ENCODE measurements at regions not wholly inside any gene's neighbourhood (a gene's known extent, or its start where the extent isn't known, plus 50 kb on each side); places are given as distances from the start of the nearest gene placed in this dataset.

GRCh38 chr7:47709051-47709450, 127.1 kb upstream of the TNS3 start:
- no peak for DNase-seq
- intact Hi-C loops (cut with DNase I; ENCODE audit: low total_unique reads): no loop called here
- WGBS, 2 donors: 85 to 96% methylated on average over 4 of the region's 4 CpGs

DNA sequence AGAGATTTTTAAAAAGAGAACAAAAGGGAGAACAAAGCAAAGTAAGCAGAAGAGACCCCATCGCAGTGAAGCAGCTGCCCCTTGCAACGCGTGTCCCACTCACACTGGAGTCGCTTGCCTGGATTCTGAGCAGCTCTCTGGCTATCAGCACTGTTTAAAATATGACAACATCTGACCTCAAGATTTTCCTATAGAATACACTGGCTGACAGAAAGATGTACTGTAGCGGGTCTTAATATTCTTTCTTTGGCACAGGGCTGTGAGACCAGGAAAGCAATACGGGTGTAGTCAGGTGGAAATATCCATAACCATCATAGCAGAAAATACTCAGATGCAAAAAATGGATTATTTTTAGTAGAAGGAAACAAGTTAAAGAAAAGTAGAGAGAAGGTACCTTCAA, 125.7 kb upstream of the TNS3 start:
- Histone ChIP-seq H3K9me3 (no peaks in the 10 kb centered on the region), H3K27ac (no peak overlapping the region), H3K27me3 (no peaks in the 10 kb centered on the region), H3K4me1 (no peaks in the 10 kb centered on the region), H3K4me3 (no peak overlapping the region), H3K36me3 (ENCODE audit: low read depth, missing control alignments) (no peaks in the 10 kb centered on the region)
- TF ChIP-seq, protein P1, sequence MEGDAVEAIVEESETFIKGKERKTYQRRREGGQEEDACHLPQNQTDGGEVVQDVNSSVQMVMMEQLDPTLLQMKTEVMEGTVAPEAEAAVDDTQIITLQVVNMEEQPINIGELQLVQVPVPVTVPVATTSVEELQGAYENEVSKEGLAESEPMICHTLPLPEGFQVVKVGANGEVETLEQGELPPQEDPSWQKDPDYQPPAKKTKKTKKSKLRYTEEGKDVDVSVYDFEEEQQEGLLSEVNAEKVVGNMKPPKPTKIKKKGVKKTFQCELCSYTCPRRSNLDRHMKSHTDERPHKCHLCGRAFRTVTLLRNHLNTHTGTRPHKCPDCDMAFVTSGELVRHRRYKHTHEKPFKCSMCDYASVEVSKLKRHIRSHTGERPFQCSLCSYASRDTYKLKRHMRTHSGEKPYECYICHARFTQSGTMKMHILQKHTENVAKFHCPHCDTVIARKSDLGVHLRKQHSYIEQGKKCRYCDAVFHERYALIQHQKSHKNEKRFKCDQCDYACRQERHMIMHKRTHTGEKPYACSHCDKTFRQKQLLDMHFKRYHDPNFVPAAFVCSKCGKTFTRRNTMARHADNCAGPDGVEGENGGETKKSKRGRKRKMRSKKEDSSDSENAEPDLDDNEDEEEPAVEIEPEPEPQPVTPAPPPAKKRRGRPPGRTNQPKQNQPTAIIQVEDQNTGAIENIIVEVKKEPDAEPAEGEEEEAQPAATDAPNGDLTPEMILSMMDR (IDR thresholded peaks at IDR 0.05): no peak
- no peak for TF ChIP-seq POLR2A (IDR thresholded peaks at IDR 0.05)
- DNase-seq: no peak
- 88 to 94% methylated on average over 6 of the region's 6 CpGs for WGBS, 2 donors
- intact Hi-C loops (cut with DNase I; ENCODE audit: low total_unique reads): no loop called here

More at GRCh38 chr7:47709051-47709450, 127.1 kb upstream of the TNS3 start:
- no peaks in the 10 kb centered on the region for H3K9me3 ChIP-seq
- H3K4me1 ChIP-seq: no peaks in the 10 kb centered on the region
- H3K27me3 ChIP-seq: no peaks in the 10 kb centered on the region
- H3K27ac ChIP-seq: no peak overlapping the region
- no peak overlapping the region for H3K4me3 ChIP-seq
- H3K36me3 ChIP-seq (ENCODE audit: low read depth, missing control alignments): no peaks in the 10 kb centered on the region
- TF ChIP-seq, protein P1 (IDR thresholded peaks at IDR 0.05): no peak
- TF ChIP-seq POLR2A (IDR thresholded peaks at IDR 0.05): no peak

GRCh38 chr7:47704936-47705335, 123.0 kb upstream of the TNS3 start:
- no peak overlapping the region for H3K4me3 ChIP-seq
- WGBS, 2 donors: 73 to 84% methylated on average over 2 of the region's 2 CpGs
- H3K27me3 ChIP-seq: no peaks in the 10 kb centered on the region
- no peak for DNase-seq
- H3K36me3 ChIP-seq (ENCODE audit: low read depth, missing control alignments): no peaks in the 10 kb centered on the region
- H3K4me1 ChIP-seq: no peaks in the 10 kb centered on the region
- no peaks in the 10 kb centered on the region for H3K9me3 ChIP-seq
- intact Hi-C loops (cut with DNase I; ENCODE audit: low total_unique reads): no loop called here
- TF ChIP-seq, protein P1 (IDR thresholded peaks at IDR 0.05): no peak
- no peak for TF ChIP-seq POLR2A (IDR thresholded peaks at IDR 0.05)
- H3K27ac ChIP-seq: no peak overlapping the region

- no peaks in the 10 kb centered on the region for H3K9me3 ChIP-seq
- no peaks in the 10 kb centered on the region for H3K27me3 ChIP-seq
- no peak overlapping the region for H3K4me3 ChIP-seq
- intact Hi-C loops (cut with DNase I; ENCODE audit: low total_unique reads): no loop called here
- H3K4me1 ChIP-seq: no peaks in the 10 kb centered on the region
- no peak for DNase-seq
- no peak overlapping the region for H3K27ac ChIP-seq
- TF ChIP-seq, protein P1 (IDR thresholded peaks at IDR 0.05): no peak
- TF ChIP-seq POLR2A (IDR thresholded peaks at IDR 0.05): no peak
- H3K36me3 ChIP-seq (ENCODE audit: low read depth, missing control alignments): no peaks in the 10 kb centered on the region
- 92 to 93% methylated on average over 1 of the region's 1 CpG for WGBS, 2 donors
These were observed 120.2 kb upstream of the TNS3 start for GRCh38 chr7:47702080-47702479.

GRCh38 chr7:47698386-47698785, 116.5 kb upstream of the TNS3 start:
- Histone ChIP-seq H3K4me1 (no peaks in the 10 kb centered on the region), H3K27ac (no peak overlapping the region), H3K9me3 (no peaks in the 10 kb centered on the region), H3K27me3 (no peaks in the 10 kb centered on the region), H3K4me3 (no peak overlapping the region), H3K36me3 (ENCODE audit: low read depth, missing control alignments) (no peaks in the 10 kb centered on the region)
- TF ChIP-seq, protein P1 (IDR thresholded peaks at IDR 0.05): no peak
- TF ChIP-seq POLR2A (IDR thresholded peaks at IDR 0.05): no peak
- no peak for DNase-seq
- 47 to 83% methylated on average over 1 of the region's 1 CpG for WGBS, 2 donors
- intact Hi-C loops (cut with DNase I; ENCODE audit: low total_unique reads): no loop called here

Data from testis (tissue), 2 donors.